Keratinocyte (primary cell): ENCODE measurements at regions not wholly inside any gene's neighbourhood (a gene's known extent, or its start where the extent isn't known, plus 50 kb on each side); places are given as distances from the start of the nearest gene placed in this dataset.

Experiments used
- DNase-seq: peaks from one replicate; pipeline ENCODE4 v3.0.0-alpha.2; 2011; ENCODE audit warnings: low read depth, missing footprints, low spot score
- FAIRE-seq: peaks from 2 replicates; lab custom pipeline; 2011; peaks lifted over from hg19 to GRCh38; lab: Jason Lieb, UNC
- H2AFZ ChIP-seq: 2 replicates; pipeline ENCODE4 v1.6.0; 2012; ENCODE audit warnings: low read length, control low read depth, inconsistent platforms; ENCODE audit not compliant: control insufficient read depth
- H3K27ac ChIP-seq: 2 replicates; pipeline ENCODE4 v1.5.1; 2011; ENCODE audit warnings: low read length; ENCODE audit not compliant: control insufficient read depth, insufficient read depth
- H3K27me3 ChIP-seq: 3 replicates; pipeline ENCODE4 v1.6.0; 2011; ENCODE audit warnings: low read length; ENCODE audit not compliant: control insufficient read depth, insufficient read depth; ENCODE audit errors: extremely low read depth
- H3K36me3 ChIP-seq, 2 experiments: 2 replicates in 1 of 2; 3 replicates in 1 of 2; pipeline ENCODE4 v1.5.1; 2011; ENCODE audit warnings: low read length in 2 of 2, mild to moderate bottlenecking in 1 of 2; ENCODE audit not compliant: control insufficient read depth in 2 of 2, insufficient read depth in 2 of 2; ENCODE audit errors: extremely low read depth in 1 of 2
- H3K4me1 ChIP-seq: 3 replicates; pipeline ENCODE4 v1.5.1; 2011; ENCODE audit warnings: low read length; ENCODE audit not compliant: control insufficient read depth, insufficient read depth; ENCODE audit errors: extremely low read depth
- H3K4me2 ChIP-seq: 3 replicates; pipeline ENCODE4 v1.6.0; 2011; ENCODE audit warnings: low read depth, low read length; ENCODE audit not compliant: control insufficient read depth, insufficient read depth; ENCODE audit errors: extremely low read depth
- H3K4me3 ChIP-seq, 3 experiments: fragments of 200-600 bp in 1 of 3; sonication (generic) in 1 of 3; 2 replicates in 2 of 3; 3 replicates in 1 of 3; pipeline ENCODE4 v1.5.1; 2011 to 2016; ENCODE audit warnings: low read length in 3 of 3, mild to moderate bottlenecking in 3 of 3, control low read depth in 2 of 3, inconsistent platforms in 1 of 3, low read depth in 1 of 3, mixed read lengths in 1 of 3, mixed run types in 1 of 3, moderate library complexity in 1 of 3; ENCODE audit not compliant: control insufficient read depth in 2 of 3, insufficient read depth in 2 of 3; ENCODE audit errors: extremely low read depth in 1 of 3
- H3K79me2 ChIP-seq: 2 replicates; pipeline ENCODE4 v1.6.0; 2012; ENCODE audit warnings: low read length; ENCODE audit not compliant: control insufficient read depth, insufficient read depth
- H3K9ac ChIP-seq: 3 replicates; pipeline ENCODE4 v1.6.0; 2011; ENCODE audit warnings: low read length; ENCODE audit not compliant: control insufficient read depth, insufficient read depth; ENCODE audit errors: extremely low read depth
- H3K9me1 ChIP-seq: 3 replicates; pipeline ENCODE4 v1.6.0; 2011; ENCODE audit warnings: low read length; ENCODE audit not compliant: control insufficient read depth, insufficient read depth; ENCODE audit errors: extremely low read depth
- H3K9me3 ChIP-seq: 2 replicates; pipeline ENCODE4 v1.5.1; 2012; ENCODE audit warnings: low read depth, low read length; ENCODE audit not compliant: control insufficient read depth
- H4K20me1 ChIP-seq: 3 replicates; pipeline ENCODE4 v1.6.0; 2011; ENCODE audit warnings: low read length; ENCODE audit not compliant: control insufficient read depth, insufficient read depth; ENCODE audit errors: extremely low read depth
- EZH2 ChIP-seq: IDR thresholded peaks from one replicate; pipeline ENCODE4 v1.6.1; 2012; ENCODE audit warnings: inconsistent platforms, mild to moderate bottlenecking, low read length, moderate library complexity
- dilution Hi-C: fragments of 300-500 bp; cut with MboI; formaldehyde crosslinking; loops from one replicate; pipeline ENCODE4 v1.7.0; 2020; ENCODE audit warnings: low sequenced_read_pairs; ENCODE audit not compliant: extremely low pct_ligation_motif_present
- TF ChIP-seq, protein P1 (sequence below), 3 experiments: IDR thresholded peaks in 1 of 3; conservative IDR thresholded peaks in 1 of 3; optimal IDR thresholded peaks in 1 of 3; 2 replicates in 2 of 3; 3 replicates in 1 of 3; pipeline versions ENCODE3 to v1.5.1; 2011; ENCODE audit warnings: low read length in 3 of 3, mild to moderate bottlenecking in 3 of 3, moderate library complexity in 2 of 3, control low read depth in 1 of 3, inconsistent platforms in 1 of 3; ENCODE audit not compliant: insufficient read depth in 2 of 3; ENCODE audit errors: extremely low read depth in 1 of 3

DNA sequence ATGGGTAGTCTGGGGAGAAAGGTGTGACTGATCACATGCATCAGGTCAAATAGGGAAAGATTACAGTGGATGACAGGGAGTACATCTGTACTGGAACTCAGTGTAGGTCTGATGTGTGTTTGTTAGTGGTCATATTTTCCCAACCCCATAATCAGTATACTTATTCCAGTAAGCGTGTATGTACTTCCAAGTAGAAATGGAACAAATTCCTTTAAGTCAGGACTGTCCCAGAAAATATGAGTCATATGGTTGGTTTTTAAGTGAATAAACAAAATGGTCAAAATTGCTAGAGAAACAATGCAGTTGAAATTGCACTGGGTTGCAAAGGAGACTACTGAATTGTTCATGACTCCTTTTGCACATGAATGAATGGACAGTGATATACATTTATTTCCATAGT lies 118.8 kb upstream of the MYO3A start:
- Histone ChIP-seq H3K4me3 (no peak overlapping the region), H3K4me1 (no peaks in the 10 kb centered on the region), H3K27ac (no peak overlapping the region), H3K9me1 (no peaks in the 10 kb centered on the region), H3K9me3 (no peaks in the 10 kb centered on the region), H3K9ac (no peak overlapping the region), H2AFZ (no peak overlapping the region), H3K36me3 (no peaks in the 10 kb centered on the region), H4K20me1 (no peaks in the 10 kb centered on the region), H3K79me2 (no peaks in the 10 kb centered on the region), H3K27me3 (no peaks in the 10 kb centered on the region), H3K4me2 (no peak overlapping the region)
- dilution Hi-C loops = no loop called here
- TF ChIP-seq, protein P1, sequence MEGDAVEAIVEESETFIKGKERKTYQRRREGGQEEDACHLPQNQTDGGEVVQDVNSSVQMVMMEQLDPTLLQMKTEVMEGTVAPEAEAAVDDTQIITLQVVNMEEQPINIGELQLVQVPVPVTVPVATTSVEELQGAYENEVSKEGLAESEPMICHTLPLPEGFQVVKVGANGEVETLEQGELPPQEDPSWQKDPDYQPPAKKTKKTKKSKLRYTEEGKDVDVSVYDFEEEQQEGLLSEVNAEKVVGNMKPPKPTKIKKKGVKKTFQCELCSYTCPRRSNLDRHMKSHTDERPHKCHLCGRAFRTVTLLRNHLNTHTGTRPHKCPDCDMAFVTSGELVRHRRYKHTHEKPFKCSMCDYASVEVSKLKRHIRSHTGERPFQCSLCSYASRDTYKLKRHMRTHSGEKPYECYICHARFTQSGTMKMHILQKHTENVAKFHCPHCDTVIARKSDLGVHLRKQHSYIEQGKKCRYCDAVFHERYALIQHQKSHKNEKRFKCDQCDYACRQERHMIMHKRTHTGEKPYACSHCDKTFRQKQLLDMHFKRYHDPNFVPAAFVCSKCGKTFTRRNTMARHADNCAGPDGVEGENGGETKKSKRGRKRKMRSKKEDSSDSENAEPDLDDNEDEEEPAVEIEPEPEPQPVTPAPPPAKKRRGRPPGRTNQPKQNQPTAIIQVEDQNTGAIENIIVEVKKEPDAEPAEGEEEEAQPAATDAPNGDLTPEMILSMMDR (optimal IDR thresholded peaks at IDR 0.05 in 1 of 3, IDR thresholded peaks at IDR 0.05 in 1 of 3, conservative IDR thresholded peaks at IDR 0.05 in 1 of 3; ENCODE audit: extremely low read depth in 1 of 3, insufficient read depth in 2 of 3, low read length in 3 of 3) = no peak
- FAIRE-seq = no peak
- DNase-seq = no peak

DNA sequence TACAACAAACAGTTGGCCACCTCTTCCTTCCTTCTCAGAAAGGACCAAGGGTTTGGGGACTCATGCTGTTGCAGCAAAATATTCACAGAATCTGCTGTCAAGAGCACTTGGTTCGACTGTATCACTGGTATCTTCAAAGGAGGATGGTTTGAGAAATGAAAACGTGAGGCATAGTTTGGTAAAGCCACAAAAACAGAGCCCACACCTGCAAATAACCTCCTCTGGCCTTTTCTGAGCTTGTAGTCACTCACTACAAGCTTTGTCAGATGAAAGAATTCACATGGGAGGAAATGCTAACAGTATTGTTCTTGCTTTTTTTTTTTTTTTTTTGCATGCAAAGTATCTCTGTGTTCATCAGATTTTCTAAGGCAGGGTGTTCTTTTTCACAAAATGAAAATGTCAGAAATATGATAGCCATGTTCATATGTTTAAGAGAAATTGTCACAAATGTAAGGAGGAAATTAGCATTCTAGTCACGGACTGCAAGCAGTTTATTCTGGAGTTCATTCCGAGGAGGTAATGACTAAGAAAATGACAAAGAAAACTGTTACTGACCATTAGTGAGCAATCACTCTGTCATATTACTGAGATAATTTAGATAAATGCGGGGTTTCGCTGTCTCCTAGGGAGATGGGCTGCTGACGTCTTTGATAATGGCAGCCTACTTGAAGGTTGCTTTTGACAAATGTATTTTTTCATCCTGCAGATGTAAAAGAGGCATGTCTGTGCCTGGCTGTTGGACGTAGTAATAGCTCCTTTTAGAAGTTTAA lies 117.8 kb upstream of the MYO3A start:
- no peaks in the 10 kb centered on the region for H4K20me1 ChIP-seq
- H3K4me2 ChIP-seq = no peak overlapping the region
- no peak for FAIRE-seq

More for the DNA sequence above, 117.8 kb upstream of the MYO3A start:
- H3K4me3 ChIP-seq = no peak overlapping the region
- no peak overlapping the region for H3K27ac ChIP-seq
- dilution Hi-C loops = no loop called here
- no peaks in the 10 kb centered on the region for H3K9me1 ChIP-seq
- H3K36me3 ChIP-seq = no peaks in the 10 kb centered on the region
- H3K9me3 ChIP-seq = no peaks in the 10 kb centered on the region
- DNase-seq = no peak
- H3K79me2 ChIP-seq = no peaks in the 10 kb centered on the region
- H3K27me3 ChIP-seq = no peaks in the 10 kb centered on the region
- no peak overlapping the region for H3K9ac ChIP-seq
- TF ChIP-seq EZH2 = no peak
- TF ChIP-seq, protein P1 (optimal IDR thresholded peaks at IDR 0.05 in 1 of 3, IDR thresholded peaks at IDR 0.05 in 1 of 3, conservative IDR thresholded peaks at IDR 0.05 in 1 of 3; ENCODE audit: extremely low read depth in 1 of 3, insufficient read depth in 2 of 3, low read length in 3 of 3) = no peak
- H2AFZ ChIP-seq = no peak overlapping the region
- no peaks in the 10 kb centered on the region for H3K4me1 ChIP-seq
